ENCODE measurements at regions not wholly inside any gene's neighbourhood (a gene's known extent, or its start where the extent isn't known, plus 50 kb on each side); places are given as distances from the start of the nearest gene placed in this dataset.

- TF ChIP-seq POLR2A (IDR thresholded peaks at IDR 0.05) (no peak), CTCF (IDR thresholded peaks at IDR 0.05) (no peak)
These were observed 575.2 kb downstream of the PIK3C3 start for GRCh38 chr18:42530276-42530675.

All from testis (tissue), 2 donors.